Ovary (tissue), 7 donors: ENCODE measurements at regions not wholly inside any gene's neighbourhood (a gene's known extent, or its start where the extent isn't known, plus 50 kb on each side); places are given as distances from the start of the nearest gene placed in this dataset.

ENCODE experiments used
- DNase-seq, 5 donors: peaks; one replicate each; pipeline ENCODE4 v3.0.0-alpha.2; 2019 to 2020
- H3K27ac ChIP-seq, 2 donors: fragments of 200-600 bp; one replicate each; pipeline versions ENCODE4 v1.5.1 to v1.8.0; 2019 to 2022
- H3K27me3 ChIP-seq: fragments of 200-600 bp; one replicate; pipeline ENCODE4 v1.8.0; 2022
- H3K36me3 ChIP-seq: fragments of 200-600 bp; sonication (generic); one replicate; pipeline ENCODE4 v1.5.1; 2019
- H3K4me1 ChIP-seq: one replicate; pipeline ENCODE4 v1.8.1; 2013; ENCODE audit warnings: mild to moderate bottlenecking, moderate library complexity; ENCODE audit not compliant: insufficient read depth
- H3K4me3 ChIP-seq: fragments of 200-600 bp; sonication (generic); one replicate; pipeline ENCODE4 v1.5.1; 2017
- H3K9me3 ChIP-seq, 2 donors: fragments of 200-600 bp in 1 of 2; sonication (generic) in 1 of 2; one replicate each; pipeline versions ENCODE4 v1.5.1 to v1.8.1; 2013 to 2019; ENCODE audit warnings: mild to moderate bottlenecking in 1 of 2, moderate library complexity in 1 of 2
- CTCF ChIP-seq, 3 donors: fragments of 450-650 bp in 2 of 3; fragments of 200-600 bp in 1 of 3; IDR thresholded peaks; one replicate each; pipeline versions ENCODE4 v1.5.1 to v1.8.0; 2016 to 2022; ENCODE audit warnings: antibody characterized with exemption in 3 of 3, mild to moderate bottlenecking in 1 of 3
- EP300 ChIP-seq: sonication (generic); formaldehyde crosslinking; IDR thresholded peaks from one replicate; pipeline ENCODE4 v1.6.1; 2017; ENCODE audit warnings: antibody characterized with exemption
- POLR2A ChIP-seq: fragments of 450-650 bp; IDR thresholded peaks from one replicate; pipeline ENCODE4 v1.6.1; 2017; ENCODE audit warnings: antibody characterized with exemption, mild to moderate bottlenecking, moderate library complexity
- WGBS, 3 donors: extraction: QIAGEN DNeasy Blood & Tissue Kit in 1 of 3; methylation state at CpG; one replicate each; pipeline versions ENCODE4 v1.1.5 to v1.1.7; 2013 to 2017; 5-methylcytosine and 5-hydroxymethylcytosine counted together
- intact Hi-C, 4 donors: fragments of 100-400 bp; cut with DNase I; formaldehyde crosslinking; loops; one replicate each; pipeline versions ENCODE4 v1.11.0 to v1.15.1; 2022 to 2023
- donor health status: DM: no; HTN: no; CAD: no; lungs with moderate emphysema.
- donor health status: DM: no; HTN: no; CAD: no.
- donor health status: Bipolar disorder and iron deficiency.
- donor health status: DM: no; HTN: no; CAD: no.
- donor health status: DM: yes; HTN: yes; CAD: no.

GRCh38 chr18:24935896-24936295 is 416.1 kb downstream of the ZNF521 start:
- H3K36me3 ChIP-seq = no peaks in the 10 kb centered on the region
- TF ChIP-seq POLR2A (no peak), EP300 (no peak), CTCF (IDR thresholded peaks at IDR 0.05) (no peak)
- H3K4me1 ChIP-seq = no peaks in the 10 kb centered on the region
- no peak overlapping the region for H3K27ac ChIP-seq
- no peak overlapping the region for H3K4me3 ChIP-seq
- no peaks in the 10 kb centered on the region for H3K9me3 ChIP-seq
- intact Hi-C loops = no loop called here
- WGBS, 3 donors = 28 to 52% (median 50%) methylated on average over 1 of the region's 1 CpG
- no peaks in the 10 kb centered on the region for H3K27me3 ChIP-seq
- no peak for DNase-seq

GRCh38 chr18:24936691-24937090 is 415.3 kb downstream of the ZNF521 start:
- Histone ChIP-seq H3K9me3 (no peaks in the 10 kb centered on the region), H3K4me1 (no peaks in the 10 kb centered on the region), H3K4me3 (no peak overlapping the region), H3K27ac (no peak overlapping the region), H3K27me3 (no peaks in the 10 kb centered on the region), H3K36me3 (no peaks in the 10 kb centered on the region)
- 79 to 88% (median 81%) methylated on average over 3 of the region's 3 CpGs for WGBS, 3 donors
- intact Hi-C loops = no loop called here
- DNase-seq = no peak
- TF ChIP-seq CTCF (IDR thresholded peaks at IDR 0.05) (no peak), POLR2A (no peak), EP300 (no peak)

GRCh38 chr18:24937639-24938275 is 414.2 kb downstream of the ZNF521 start:
- TF ChIP-seq CTCF (IDR thresholded peaks at IDR 0.05) (no peak), POLR2A (no peak), EP300 (no peak)
- no peaks in the 10 kb centered on the region for H3K9me3 ChIP-seq
- no peaks in the 10 kb centered on the region for H3K4me1 ChIP-seq
- H3K27ac ChIP-seq = no peak overlapping the region
- intact Hi-C loops = no loop called here
- 69 to 71% (median 70%) methylated on average over 5 of the region's 5 CpGs for WGBS, 3 donors
- no peak for DNase-seq
- H3K4me3 ChIP-seq = no peak overlapping the region
- H3K27me3 ChIP-seq = no peaks in the 10 kb centered on the region
- no peaks in the 10 kb centered on the region for H3K36me3 ChIP-seq

- Histone ChIP-seq H3K27ac (no peak overlapping the region), H3K4me3 (no peak overlapping the region), H3K27me3 (no peaks in the 10 kb centered on the region), H3K9me3 (no peaks in the 10 kb centered on the region), H3K36me3 (no peaks in the 10 kb centered on the region), H3K4me1 (no peaks in the 10 kb centered on the region)
- TF ChIP-seq EP300 (no peak), POLR2A (no peak), CTCF (IDR thresholded peaks at IDR 0.05) (no peak)
- DNase-seq = no peak
- 93 to 98% (median 93%) methylated on average over 6 of the region's 6 CpGs for WGBS, 3 donors
- intact Hi-C loops = no loop called here
Observed at GRCh38 chr18:24940416-24940815, 411.6 kb downstream of the ZNF521 start.
